WERI-Rb-1 (cell line): ENCODE measurements at regions not wholly inside any gene's neighbourhood (a gene's known extent, or its start where the extent isn't known, plus 50 kb on each side); places are given as distances from the start of the nearest gene placed in this dataset.
"Not testable (repeated sequence)": the region's sequence is repeated elsewhere in the genome, so short reads cannot be mapped to it uniquely, and the experiment has no call there.

ENCODE experiments used
- DNase-seq: peaks from one replicate; pipeline ENCODE4 v3.0.0-alpha.2; 2020
- H3K27ac ChIP-seq: fragments of 250-450 bp; sonication (Bioruptor Pico); 2 replicates; pipeline ENCODE4 v1.5.1; 2020; ENCODE audit warnings: mild to moderate bottlenecking, moderate library complexity
- H3K27me3 ChIP-seq: fragments of 250-450 bp; sonication (Bioruptor Pico); 2 replicates; pipeline ENCODE4 v1.5.1; 2021; ENCODE audit warnings: mild to moderate bottlenecking, low read depth, moderate library complexity; ENCODE audit not compliant: insufficient read depth, severe bottlenecking
- H3K36me3 ChIP-seq: fragments of 250-450 bp; sonication (Bioruptor Pico); 2 replicates; pipeline ENCODE4 v1.5.1; 2020; ENCODE audit warnings: mild to moderate bottlenecking, moderate library complexity
- H3K4me3 ChIP-seq: 2 replicates; pipeline ENCODE4 v1.5.1; 2011; ENCODE audit warnings: low read depth, mild to moderate bottlenecking, control low read depth, low read length
- H3K9me3 ChIP-seq: fragments of 250-450 bp; sonication (Bioruptor Pico); 2 replicates; pipeline ENCODE4 v1.5.1; 2021; ENCODE audit warnings: mild to moderate bottlenecking, moderate library complexity; ENCODE audit not compliant: severe bottlenecking
- TF ChIP-seq, protein P1 (sequence below): IDR thresholded peaks from 2 replicates; pipeline ENCODE4 v1.5.1; 2011; ENCODE audit warnings: low read depth, mild to moderate bottlenecking, control low read depth, inconsistent platforms, low read length

DNA sequence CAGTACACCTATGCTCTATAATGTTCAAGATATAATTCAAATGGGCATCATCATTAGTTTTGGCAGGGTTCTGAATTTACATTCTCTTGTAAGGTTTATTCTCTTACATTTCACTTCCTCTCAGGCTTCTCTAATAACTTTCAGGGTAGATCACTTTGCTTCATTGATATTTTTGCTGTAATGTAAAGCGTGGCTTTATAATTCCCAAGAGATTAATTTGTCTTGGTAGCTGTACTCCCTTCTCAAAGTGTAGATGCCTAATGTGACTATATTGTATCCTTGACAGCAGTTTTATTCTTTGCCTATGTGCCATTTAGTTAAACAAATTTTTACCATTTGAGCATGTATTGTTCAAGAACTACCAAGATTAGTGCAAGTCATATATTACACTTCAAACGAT is 889.1 kb downstream of the TAF11L14 start:
- Histone ChIP-seq H3K27ac (no peak overlapping the region), H3K9me3 (no peaks in the 10 kb centered on the region), H3K4me3 (no peak overlapping the region), H3K27me3 (no peaks in the 10 kb centered on the region), H3K36me3 (no peaks in the 10 kb centered on the region)
- TF ChIP-seq, protein P1, sequence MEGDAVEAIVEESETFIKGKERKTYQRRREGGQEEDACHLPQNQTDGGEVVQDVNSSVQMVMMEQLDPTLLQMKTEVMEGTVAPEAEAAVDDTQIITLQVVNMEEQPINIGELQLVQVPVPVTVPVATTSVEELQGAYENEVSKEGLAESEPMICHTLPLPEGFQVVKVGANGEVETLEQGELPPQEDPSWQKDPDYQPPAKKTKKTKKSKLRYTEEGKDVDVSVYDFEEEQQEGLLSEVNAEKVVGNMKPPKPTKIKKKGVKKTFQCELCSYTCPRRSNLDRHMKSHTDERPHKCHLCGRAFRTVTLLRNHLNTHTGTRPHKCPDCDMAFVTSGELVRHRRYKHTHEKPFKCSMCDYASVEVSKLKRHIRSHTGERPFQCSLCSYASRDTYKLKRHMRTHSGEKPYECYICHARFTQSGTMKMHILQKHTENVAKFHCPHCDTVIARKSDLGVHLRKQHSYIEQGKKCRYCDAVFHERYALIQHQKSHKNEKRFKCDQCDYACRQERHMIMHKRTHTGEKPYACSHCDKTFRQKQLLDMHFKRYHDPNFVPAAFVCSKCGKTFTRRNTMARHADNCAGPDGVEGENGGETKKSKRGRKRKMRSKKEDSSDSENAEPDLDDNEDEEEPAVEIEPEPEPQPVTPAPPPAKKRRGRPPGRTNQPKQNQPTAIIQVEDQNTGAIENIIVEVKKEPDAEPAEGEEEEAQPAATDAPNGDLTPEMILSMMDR = no peak
- DNase-seq = no peak

DNA sequence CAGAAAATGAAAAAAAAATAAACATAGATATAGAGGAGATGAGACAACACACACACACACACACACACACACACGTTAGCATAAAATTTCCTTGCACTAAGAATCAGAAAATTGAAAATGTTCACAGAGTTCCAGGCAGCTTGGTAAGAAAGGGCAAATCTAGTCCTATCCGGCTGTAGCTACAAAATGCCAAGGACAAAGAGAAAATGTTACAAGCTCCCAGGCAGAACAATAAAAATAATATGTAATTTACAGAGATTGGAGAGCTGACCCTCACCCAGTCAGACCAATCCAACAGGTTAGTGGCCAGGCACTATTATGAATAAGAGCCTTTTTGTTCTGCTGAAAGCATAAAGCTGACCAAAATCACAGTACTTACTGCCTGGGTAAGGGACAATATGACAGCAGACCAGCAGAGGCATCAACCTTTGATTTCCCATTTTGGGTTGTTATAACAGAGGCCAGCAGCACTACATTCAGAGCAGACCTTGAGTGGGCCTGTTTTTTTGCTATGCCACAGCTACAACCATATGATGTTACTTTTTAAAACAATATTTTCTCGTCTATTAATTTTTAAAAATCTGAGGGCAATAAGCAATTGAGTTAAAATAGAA is 892.6 kb downstream of the TAF11L14 start:
- TF ChIP-seq, protein P1 = no peak
- no peak for DNase-seq
- H3K36me3 ChIP-seq = no peaks in the 10 kb centered on the region
- H3K27ac ChIP-seq = no peak overlapping the region
- no peak overlapping the region for H3K4me3 ChIP-seq
- no peaks in the 10 kb centered on the region for H3K9me3 ChIP-seq
- H3K27me3 ChIP-seq = no peaks in the 10 kb centered on the region

DNA sequence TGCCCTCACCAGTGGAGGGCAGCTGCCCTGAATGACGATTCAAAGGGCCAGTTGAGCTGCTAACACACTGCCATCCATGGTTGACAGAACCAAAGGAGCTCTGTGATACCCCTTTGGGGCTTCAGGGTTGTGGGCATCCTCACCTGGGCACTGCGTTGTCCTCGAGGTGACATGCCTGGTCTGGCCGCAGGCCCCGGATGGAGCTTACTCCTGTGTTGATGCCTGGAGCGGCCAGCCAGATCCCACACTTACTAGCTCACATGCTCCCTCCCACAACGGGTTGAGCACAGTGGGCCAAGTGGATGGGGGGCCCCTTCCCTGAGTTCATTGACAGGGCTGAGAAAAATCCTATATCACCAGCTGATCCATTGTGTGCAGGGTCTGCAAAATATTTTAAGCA is 898.9 kb downstream of the TAF11L14 start:
- Histone ChIP-seq H3K9me3 (no peaks in the 10 kb centered on the region), H3K27ac (no peak overlapping the region), H3K36me3 (no peaks in the 10 kb centered on the region), H3K27me3 (no peaks in the 10 kb centered on the region), H3K4me3 (no peak overlapping the region)
- TF ChIP-seq, protein P1 = no peak
- DNase-seq = no peak

DNA sequence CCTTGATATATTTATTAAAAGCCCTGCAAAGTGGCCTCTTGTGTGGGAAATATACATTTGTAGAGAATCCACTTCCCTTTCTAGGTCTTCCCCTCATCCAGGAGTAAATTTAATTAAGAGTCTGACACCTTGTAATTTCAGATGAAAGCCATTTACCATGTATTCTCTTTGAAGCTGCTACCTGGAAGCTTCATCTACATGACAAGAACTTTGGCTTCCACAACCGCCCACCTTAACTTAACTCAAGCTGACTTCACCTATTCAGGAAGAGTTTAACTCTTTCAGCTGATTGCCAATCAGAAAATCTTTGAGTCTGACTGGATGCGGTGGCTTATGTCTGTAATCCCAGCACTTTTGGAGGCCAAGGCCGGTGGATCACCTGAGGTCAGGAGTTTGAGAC is 899.9 kb downstream of the TAF11L14 start:
- Histone ChIP-seq H3K36me3 (no peaks in the 10 kb centered on the region), H3K27me3 (no peaks in the 10 kb centered on the region), H3K27ac (no peak overlapping the region), H3K9me3 (no peaks in the 10 kb centered on the region), H3K4me3 (no peak overlapping the region)
- DNase-seq = no peak
- TF ChIP-seq, protein P1 = no peak

DNA sequence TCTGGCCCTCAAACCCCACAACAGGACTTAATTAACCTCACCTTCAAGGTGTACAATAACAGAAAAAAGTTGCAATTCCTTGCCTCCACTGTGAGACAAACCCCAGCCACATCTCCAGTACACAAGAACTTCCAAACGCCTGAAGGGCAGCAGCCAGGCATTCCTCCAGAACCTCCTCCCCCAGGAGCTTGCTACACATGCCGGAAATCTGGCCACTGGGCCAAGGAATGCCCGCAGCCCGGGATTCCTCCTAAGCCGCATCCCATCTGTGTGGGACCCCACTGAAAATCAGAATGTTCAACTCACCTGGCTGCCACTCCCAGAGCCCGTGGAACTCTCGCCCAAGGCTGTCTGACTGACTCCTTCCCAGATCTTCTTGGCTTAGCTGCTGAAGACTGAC is 901.5 kb downstream of the TAF11L14 start:
- DNase-seq, H3K27ac ChIP-seq: not testable (repeated sequence)

DNA sequence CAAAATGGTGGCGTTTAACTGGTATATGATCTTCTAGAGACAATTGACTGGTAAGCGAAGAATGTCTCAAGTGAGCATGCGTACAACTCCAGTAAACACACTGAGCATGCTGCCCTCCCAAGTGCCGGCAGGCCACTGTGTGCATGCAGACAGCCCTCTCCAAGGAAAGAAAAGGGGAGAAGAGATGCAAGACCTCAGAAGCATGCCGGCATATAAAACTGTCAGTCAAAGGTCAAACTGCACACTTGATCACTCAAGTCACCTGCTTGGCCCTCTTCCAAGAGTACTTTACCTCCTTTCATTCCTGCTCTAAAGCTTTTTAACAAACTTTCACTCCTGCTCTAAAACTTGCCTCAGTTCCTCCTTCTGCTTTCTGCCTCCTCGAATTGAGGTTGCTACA is 910.2 kb downstream of the TAF11L14 start:
- no peaks in the 10 kb centered on the region for H3K36me3 ChIP-seq
- H3K4me3 ChIP-seq = no peak overlapping the region
- H3K9me3 ChIP-seq = peaks cover 7% of the 10 kb centered on the region
- no peak overlapping the region for H3K27ac ChIP-seq
- TF ChIP-seq, protein P1 = no peak
- H3K27me3 ChIP-seq = no peaks in the 10 kb centered on the region
- no peak for DNase-seq

More for the DNA sequence above, 901.5 kb downstream of the TAF11L14 start:
- H3K27me3 ChIP-seq, H3K9me3 ChIP-seq, H3K4me3 ChIP-seq, H3K36me3 ChIP-seq: not testable (repeated sequence)
